Fibroblast of lung (primary cell): ENCODE measurements at regions not wholly inside any gene's neighbourhood (a gene's known extent, or its start where the extent isn't known, plus 50 kb on each side); places are given as distances from the start of the nearest gene placed in this dataset.

Experiments used
- CTCF ChIP-seq, 2 donors: IDR thresholded peaks in 1 of 2; conservative IDR thresholded peaks in 1 of 2; 1 replicate in 1 of 2; 2 replicates in 1 of 2; pipeline ENCODE4 v1.5.1; 2011 to 2012; ENCODE audit warnings: low read length in 2 of 2, control low read depth in 1 of 2, inconsistent platforms in 1 of 2, low read depth in 1 of 2, mild to moderate bottlenecking in 1 of 2
- EZH2 ChIP-seq: IDR thresholded peaks from 2 replicates; pipeline ENCODE4 v1.5.1; 2012; ENCODE audit warnings: low read length, control low read depth, mild to moderate bottlenecking; ENCODE audit errors: missing control alignments

- TF ChIP-seq CTCF (conservative IDR thresholded peaks at IDR 0.05 in 1 of 2, IDR thresholded peaks at IDR 0.05 in 1 of 2; ENCODE audit: low read depth in 1 of 2, low read length in 2 of 2): no peak
- no peak for TF ChIP-seq EZH2
Observed at GRCh38 chr12:124211753-124212152, 83.1 kb upstream of the RFLNA start.
